SK-N-SH treated with all-trans-retinoic acid at 6 μM for 48 hours (cell line): ENCODE measurements at regions not wholly inside any gene's neighbourhood (a gene's known extent, or its start where the extent isn't known, plus 50 kb on each side); places are given as distances from the start of the nearest gene placed in this dataset.

Experiments
- ATAC-seq: fragments of 200-7000 bp; cut with Tn5 transposase; 3 replicates; pipeline ENCODE4 v1.9.1; 2020; ENCODE audit warnings: mild to moderate bottlenecking, moderate library complexity
- ARNTL ChIP-seq: fragments of 450-650 bp; formaldehyde crosslinking; IDR thresholded peaks from 2 replicates; pipeline ENCODE4 v1.5.0; 2020; ENCODE audit warnings: low read depth, mild to moderate bottlenecking, moderate library complexity, borderline replicate concordance
- BACH2 ChIP-seq: fragments of 250-450 bp; sonication (Bioruptor Pico); IDR thresholded peaks from 2 replicates; pipeline ENCODE4 v1.9.0; 2021; ENCODE audit warnings: mild to moderate bottlenecking, borderline replicate concordance
- CREB5 ChIP-seq: fragments of 250-450 bp; sonication (Bioruptor Pico); IDR thresholded peaks from 2 replicates; pipeline ENCODE4 v1.5.1; 2020; ENCODE audit warnings: low read depth, mild to moderate bottlenecking, moderate library complexity
- CSDC2 ChIP-seq: fragments of 250-450 bp; sonication (Bioruptor Pico); IDR thresholded peaks from 2 replicates; pipeline ENCODE4 v1.5.0; 2020; ENCODE audit warnings: mild to moderate bottlenecking, moderate library complexity
- ESRRG ChIP-seq: fragments of 250-450 bp; sonication (Bioruptor Pico); IDR thresholded peaks from 2 replicates; pipeline ENCODE4 v1.6.1; 2021; ENCODE audit warnings: mild to moderate bottlenecking
- GLIS3 ChIP-seq: fragments of 250-450 bp; sonication (Bioruptor Pico); IDR thresholded peaks from 2 replicates; pipeline ENCODE4 v1.5.0; 2020; ENCODE audit warnings: mild to moderate bottlenecking, moderate library complexity
- ISL1 ChIP-seq: fragments of 250-450 bp; sonication (Bioruptor Pico); IDR thresholded peaks from 2 replicates; pipeline ENCODE4 v2.1.2; 2022; ENCODE audit warnings: mild to moderate bottlenecking, moderate library complexity
- PATZ1 ChIP-seq: fragments of 250-450 bp; sonication (Bioruptor Pico); IDR thresholded peaks from 2 replicates; pipeline ENCODE4 v1.8.0; 2020; ENCODE audit warnings: mild to moderate bottlenecking, moderate library complexity, borderline replicate concordance
- POU6F1 ChIP-seq: fragments of 250-450 bp; sonication (Bioruptor Pico); IDR thresholded peaks from 2 replicates; pipeline ENCODE4 v1.8.0; 2021; ENCODE audit warnings: low read depth, mild to moderate bottlenecking, moderate library complexity, borderline replicate concordance
- PPARA ChIP-seq: fragments of 250-450 bp; sonication (Bioruptor Pico); IDR thresholded peaks from 2 replicates; pipeline ENCODE4 v1.5.0; 2020; ENCODE audit warnings: mild to moderate bottlenecking, borderline replicate concordance
- SNAI2 ChIP-seq: fragments of 250-450 bp; sonication (Bioruptor Pico); IDR thresholded peaks from 2 replicates; pipeline ENCODE4 v1.5.0; 2020; ENCODE audit warnings: mild to moderate bottlenecking, moderate library complexity
- TCF4 ChIP-seq: fragments of 250-450 bp; sonication (Bioruptor Pico); IDR thresholded peaks from 2 replicates; pipeline ENCODE4 v1.8.0; 2021; ENCODE audit warnings: mild to moderate bottlenecking, moderate library complexity, borderline replicate concordance
- TOX ChIP-seq: fragments of 250-450 bp; sonication (Bioruptor Pico); IDR thresholded peaks from 2 replicates; pipeline ENCODE4 v1.8.0; 2021; ENCODE audit warnings: mild to moderate bottlenecking, moderate library complexity, borderline replicate concordance
- TSHZ2 ChIP-seq: fragments of 250-450 bp; sonication (Bioruptor Pico); IDR thresholded peaks from 2 replicates; pipeline ENCODE4 v1.5.0; 2020; ENCODE audit warnings: mild to moderate bottlenecking, moderate library complexity
- ZC3H10 ChIP-seq: fragments of 250-450 bp; sonication (Bioruptor Pico); IDR thresholded peaks from 2 replicates; pipeline ENCODE4 v1.5.1; 2021; ENCODE audit warnings: mild to moderate bottlenecking, moderate library complexity
- ZFP3 ChIP-seq: fragments of 250-450 bp; sonication (Bioruptor Pico); IDR thresholded peaks from 2 replicates; pipeline ENCODE4 v1.5.0; 2020; ENCODE audit warnings: mild to moderate bottlenecking, moderate library complexity
- ZFP30 ChIP-seq: fragments of 450-650 bp; formaldehyde crosslinking; IDR thresholded peaks from 2 replicates; pipeline ENCODE4 v1.5.0; 2022; ENCODE audit warnings: mild to moderate bottlenecking, moderate library complexity
- ZNF565 ChIP-seq: fragments of 450-650 bp; formaldehyde crosslinking; conservative IDR thresholded peaks from 2 replicates; pipeline ENCODE4 v1.5.0; 2020; ENCODE audit warnings: low read depth, mild to moderate bottlenecking, moderate library complexity
- ZNF70 ChIP-seq: fragments of 450-650 bp; formaldehyde crosslinking; IDR thresholded peaks from 2 replicates; pipeline ENCODE4 v1.5.0; 2020; ENCODE audit warnings: mild to moderate bottlenecking, moderate library complexity
- ZNF8 ChIP-seq: fragments of 450-650 bp; formaldehyde crosslinking; IDR thresholded peaks from 2 replicates; pipeline ENCODE4 v1.5.0; 2020; ENCODE audit warnings: mild to moderate bottlenecking, moderate library complexity
- TF ChIP-seq, protein P1 (sequence below): fragments of 250-450 bp; sonication (Bioruptor Pico); IDR thresholded peaks from 2 replicates; pipeline ENCODE4 v1.5.1; 2021; ENCODE audit warnings: mild to moderate bottlenecking, moderate library complexity

DNA sequence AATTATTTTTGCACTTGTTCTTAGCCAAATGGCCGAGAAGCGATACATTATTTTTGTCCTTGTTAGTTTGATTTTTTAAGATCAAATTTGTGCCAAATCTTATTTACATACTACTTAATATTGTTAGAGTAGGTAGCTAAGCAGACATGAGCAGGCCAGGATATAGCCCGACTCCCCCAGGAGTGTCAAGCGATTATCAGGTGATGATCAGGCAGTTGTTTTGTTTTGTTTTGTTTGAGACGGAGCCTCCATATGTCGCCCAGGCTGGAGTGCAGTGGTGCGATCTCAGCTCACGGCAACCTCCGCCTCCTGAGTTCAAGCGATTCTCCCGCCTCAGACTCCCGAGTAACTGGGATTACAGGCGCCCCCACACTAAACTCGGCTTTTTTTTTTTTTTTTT lies 71.1 kb downstream of the LYZL2 start (continued):
- TF ChIP-seq POU6F1 (CRISPR knock-in tag) = no peak
- TF ChIP-seq ZFP3 (CRISPR knock-in tag) = no peak
- no peak for TF ChIP-seq TCF4 (CRISPR knock-in tag)
- TF ChIP-seq ZFP30 (CRISPR knock-in tag) = no peak
- no peak for TF ChIP-seq ZNF70 (CRISPR knock-in tag)
- no peak for TF ChIP-seq GLIS3 (CRISPR knock-in tag)

- TF ChIP-seq ZC3H10 (CRISPR knock-in tag) (no peak), PPARA (CRISPR knock-in tag) (no peak), ZFP3 (CRISPR knock-in tag) (no peak), ZNF565 (CRISPR knock-in tag) (no peak), SNAI2 (no peak), ISL1 (CRISPR knock-in tag) (0 out of 2 replicates have a peak, but pooled peaks have one; percentile 16), CREB5 (CRISPR knock-in tag) (0 out of 2 replicates have a peak, but pooled peaks have one; percentile 41)
- TF ChIP-seq, protein P1, sequence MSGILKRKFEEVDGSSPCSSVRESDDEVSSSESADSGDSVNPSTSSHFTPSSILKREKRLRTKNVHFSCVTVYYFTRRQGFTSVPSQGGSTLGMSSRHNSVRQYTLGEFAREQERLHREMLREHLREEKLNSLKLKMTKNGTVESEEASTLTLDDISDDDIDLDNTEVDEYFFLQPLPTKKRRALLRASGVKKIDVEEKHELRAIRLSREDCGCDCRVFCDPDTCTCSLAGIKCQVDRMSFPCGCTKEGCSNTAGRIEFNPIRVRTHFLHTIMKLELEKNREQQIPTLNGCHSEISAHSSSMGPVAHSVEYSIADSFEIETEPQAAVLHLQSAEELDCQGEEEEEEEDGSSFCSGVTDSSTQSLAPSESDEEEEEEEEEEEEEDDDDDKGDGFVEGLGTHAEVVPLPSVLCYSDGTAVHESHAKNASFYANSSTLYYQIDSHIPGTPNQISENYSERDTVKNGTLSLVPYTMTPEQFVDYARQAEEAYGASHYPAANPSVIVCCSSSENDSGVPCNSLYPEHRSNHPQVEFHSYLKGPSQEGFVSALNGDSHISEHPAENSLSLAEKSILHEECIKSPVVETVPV (CRISPR knock-in tag) = no peak
- no peak for ATAC-seq
Measured at GRCh38 chr10:30557884-30558283, 71.7 kb downstream of the LYZL2 start.

- TF ChIP-seq PPARA (CRISPR knock-in tag) = no peak
- TF ChIP-seq TOX = no peak
- no peak for TF ChIP-seq ZNF70 (CRISPR knock-in tag)
- no peak for TF ChIP-seq ZC3H10 (CRISPR knock-in tag)
- no peak for TF ChIP-seq ZNF565 (CRISPR knock-in tag)
- TF ChIP-seq CREB5 (CRISPR knock-in tag) = no peak
- TF ChIP-seq CSDC2 (CRISPR knock-in tag) = no peak
- no peak for TF ChIP-seq ESRRG
- TF ChIP-seq BACH2 (CRISPR knock-in tag) = no peak
- TF ChIP-seq ZNF8 = no peak
- TF ChIP-seq SNAI2 = no peak
- TF ChIP-seq ISL1 (CRISPR knock-in tag) = no peak
- TF ChIP-seq GLIS3 (CRISPR knock-in tag) = no peak
- TF ChIP-seq PATZ1 (CRISPR knock-in tag) = no peak
- no peak for TF ChIP-seq ARNTL (CRISPR knock-in tag)
- TF ChIP-seq TSHZ2 = no peak
- no peak for ATAC-seq
Measured at GRCh38 chr10:30556189-30556588, 73.4 kb downstream of the LYZL2 start.
